ENCODE measurements at regions not wholly inside any gene's neighbourhood (a gene's known extent, or its start where the extent isn't known, plus 50 kb on each side); places are given as distances from the start of the nearest gene placed in this dataset.

DNA sequence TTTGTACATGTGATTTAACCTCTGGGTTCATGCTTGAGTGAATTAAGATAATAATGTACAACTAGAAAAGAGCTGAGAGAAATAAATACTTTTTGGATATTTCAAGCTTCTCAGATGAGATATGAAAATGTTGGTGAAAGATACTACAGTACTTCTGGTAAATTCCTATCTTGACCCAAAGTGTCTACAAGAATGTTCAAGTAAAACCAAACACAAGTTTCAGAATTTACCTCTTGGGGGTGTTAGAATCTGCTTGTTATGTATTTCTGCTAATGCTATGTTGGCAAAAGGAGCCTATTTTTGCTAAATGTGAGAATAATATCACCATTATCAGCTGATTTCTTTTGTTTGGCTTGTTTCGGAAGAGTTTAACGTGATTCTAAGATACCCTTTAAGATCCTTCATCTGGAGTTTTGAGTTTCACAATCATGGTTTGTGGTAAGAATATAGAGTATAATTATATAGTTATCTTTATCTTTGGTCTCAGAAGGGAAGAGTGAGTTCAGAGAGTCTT, 388.5 kb downstream of the LMO4 start:
- H3K9me3 Mint-ChIP-seq (ENCODE audit: unreplicated experiment) = peaks cover 9% of the 10 kb centered on the region
- no peak for DNase-seq
- ChIA-PET CTCF (no interaction called here), POLR2A (no interaction called here)
- Histone ChIP-seq H3K36me3 (ENCODE audit: control insufficient read depth, insufficient read depth, low read length) (no peaks in the 10 kb centered on the region), H3K4me1 (peaks cover 33% of the 10 kb centered on the region), H3K27me3 (replicated peaks; ENCODE audit: control insufficient read depth, insufficient read depth, low read length) (no peaks in the 10 kb centered on the region), H3K4me3 (ENCODE audit: low read depth, low read length) (no peak overlapping the region), H3K9me3 (no peaks in the 10 kb centered on the region)
- BruUV-seq (replicated peaks) = no TSS peak
- H3K4me1 Mint-ChIP-seq (ENCODE audit: low read depth, unreplicated experiment) = peaks cover 39% of the 10 kb centered on the region
- no peak overlapping the region for H3K27ac Mint-ChIP-seq (ENCODE audit: unreplicated experiment)
- intact Hi-C loops (cut with micrococcal nuclease; ENCODE audit: unreplicated experiment) = loop anchor here (10.0 kb wide), 1 partner anchor 238 kb away; no protein-coding TSS in a partner anchor
- no peaks in the 10 kb centered on the region for H3K36me3 Mint-ChIP-seq (ENCODE audit: insufficient read depth, unreplicated experiment)
- no peak overlapping the region for H3K4me3 Mint-ChIP-seq (ENCODE audit: unreplicated experiment)
- TF ChIP-seq, protein P1, sequence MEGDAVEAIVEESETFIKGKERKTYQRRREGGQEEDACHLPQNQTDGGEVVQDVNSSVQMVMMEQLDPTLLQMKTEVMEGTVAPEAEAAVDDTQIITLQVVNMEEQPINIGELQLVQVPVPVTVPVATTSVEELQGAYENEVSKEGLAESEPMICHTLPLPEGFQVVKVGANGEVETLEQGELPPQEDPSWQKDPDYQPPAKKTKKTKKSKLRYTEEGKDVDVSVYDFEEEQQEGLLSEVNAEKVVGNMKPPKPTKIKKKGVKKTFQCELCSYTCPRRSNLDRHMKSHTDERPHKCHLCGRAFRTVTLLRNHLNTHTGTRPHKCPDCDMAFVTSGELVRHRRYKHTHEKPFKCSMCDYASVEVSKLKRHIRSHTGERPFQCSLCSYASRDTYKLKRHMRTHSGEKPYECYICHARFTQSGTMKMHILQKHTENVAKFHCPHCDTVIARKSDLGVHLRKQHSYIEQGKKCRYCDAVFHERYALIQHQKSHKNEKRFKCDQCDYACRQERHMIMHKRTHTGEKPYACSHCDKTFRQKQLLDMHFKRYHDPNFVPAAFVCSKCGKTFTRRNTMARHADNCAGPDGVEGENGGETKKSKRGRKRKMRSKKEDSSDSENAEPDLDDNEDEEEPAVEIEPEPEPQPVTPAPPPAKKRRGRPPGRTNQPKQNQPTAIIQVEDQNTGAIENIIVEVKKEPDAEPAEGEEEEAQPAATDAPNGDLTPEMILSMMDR (IDR thresholded peaks at IDR 0.05; ENCODE audit: insufficient read depth in 1 of 2, low read depth in 1 of 2, low read length in 1 of 2, severe bottlenecking in 1 of 2, unreplicated experiment in 1 of 2) = no peak
- no peaks in the 10 kb centered on the region for H3K27me3 Mint-ChIP-seq (ENCODE audit: insufficient read depth, unreplicated experiment)

GRCh38 chr1:87718241-87718950, 389.7 kb downstream of the LMO4 start:
- Histone ChIP-seq H3K27me3 (replicated peaks; ENCODE audit: control insufficient read depth, insufficient read depth, low read length) (no peaks in the 10 kb centered on the region), H3K4me3 (ENCODE audit: low read depth, low read length) (no peak overlapping the region), H3K4me1 (peaks cover 23% of the 10 kb centered on the region), H3K9me3 (no peaks in the 10 kb centered on the region), H3K36me3 (ENCODE audit: control insufficient read depth, insufficient read depth, low read length) (no peaks in the 10 kb centered on the region)
- no TSS peak for BruUV-seq (replicated peaks)
- Mint-ChIP-seq H3K36me3 (ENCODE audit: insufficient read depth, unreplicated experiment) (no peaks in the 10 kb centered on the region), H3K9me3 (ENCODE audit: unreplicated experiment) (peaks cover 9% of the 10 kb centered on the region), H3K27me3 (ENCODE audit: insufficient read depth, unreplicated experiment) (no peaks in the 10 kb centered on the region), H3K27ac (ENCODE audit: unreplicated experiment) (peak overlapping the region; percentile 67), H3K4me3 (ENCODE audit: unreplicated experiment) (no peak overlapping the region), H3K4me1 (ENCODE audit: low read depth, unreplicated experiment) (peaks cover 27% of the 10 kb centered on the region)
- ChIA-PET POLR2A (no interaction called here), CTCF (no interaction called here)
- peak; percentile 4 to 46 for DNase-seq
- TF ChIP-seq, protein P1 (IDR thresholded peaks at IDR 0.05; ENCODE audit: insufficient read depth in 1 of 2, low read depth in 1 of 2, low read length in 1 of 2, severe bottlenecking in 1 of 2, unreplicated experiment in 1 of 2) = no peak
- intact Hi-C loops (cut with micrococcal nuclease; ENCODE audit: unreplicated experiment) = loop anchor here (1.0 to 10.0 kb wide), 3 partner anchors 69 to 236 kb away; no protein-coding TSS in a partner anchor

DNA sequence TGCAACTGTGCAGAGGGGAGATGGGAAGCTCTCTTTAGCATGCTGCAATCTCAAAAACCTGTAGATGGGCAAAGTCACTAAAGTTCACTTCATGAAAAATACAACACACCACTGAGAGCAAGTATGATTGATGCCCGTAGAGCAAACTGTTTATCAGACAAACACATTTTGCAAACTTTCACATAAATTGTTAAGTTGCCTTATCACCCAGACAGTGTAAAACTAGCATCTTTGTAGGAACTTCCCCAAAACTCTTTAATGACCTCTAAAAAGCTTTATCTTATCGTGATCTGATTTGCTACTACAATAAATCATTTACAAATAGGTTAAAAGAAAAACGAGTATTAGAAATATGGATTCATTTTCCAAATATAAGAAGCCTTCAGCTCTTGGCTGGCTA, 391.0 kb downstream of the LMO4 start:
- BruUV-seq (replicated peaks) = no TSS peak
- ChIA-PET POLR2A (no interaction called here), CTCF (no interaction called here)
- peaks cover 20% of the 10 kb centered on the region for H3K4me1 ChIP-seq
- H3K36me3 ChIP-seq (ENCODE audit: control insufficient read depth, insufficient read depth, low read length) = no peaks in the 10 kb centered on the region
- intact Hi-C loops (cut with micrococcal nuclease; ENCODE audit: unreplicated experiment) = loop anchor here (2.0 to 10.0 kb wide), 2 partner anchors 87 to 235 kb away; no protein-coding TSS in a partner anchor
- no peak overlapping the region for H3K4me3 ChIP-seq (ENCODE audit: low read depth, low read length)
- peaks cover 9% of the 10 kb centered on the region for H3K9me3 Mint-ChIP-seq (ENCODE audit: unreplicated experiment)
- TF ChIP-seq, protein P1 (IDR thresholded peaks at IDR 0.05; ENCODE audit: insufficient read depth in 1 of 2, low read depth in 1 of 2, low read length in 1 of 2, severe bottlenecking in 1 of 2, unreplicated experiment in 1 of 2) = no peak
- no peak overlapping the region for H3K27ac Mint-ChIP-seq (ENCODE audit: unreplicated experiment)
- no peaks in the 10 kb centered on the region for H3K36me3 Mint-ChIP-seq (ENCODE audit: insufficient read depth, unreplicated experiment)
- H3K27me3 ChIP-seq (replicated peaks; ENCODE audit: control insufficient read depth, insufficient read depth, low read length) = no peaks in the 10 kb centered on the region
- no peaks in the 10 kb centered on the region for H3K27me3 Mint-ChIP-seq (ENCODE audit: insufficient read depth, unreplicated experiment)
- H3K9me3 ChIP-seq = no peaks in the 10 kb centered on the region
- H3K4me3 Mint-ChIP-seq (ENCODE audit: unreplicated experiment) = no peak overlapping the region
- peaks cover 22% of the 10 kb centered on the region for H3K4me1 Mint-ChIP-seq (ENCODE audit: low read depth, unreplicated experiment)
- DNase-seq = no peak

Data from Caco-2 (cell line).